Stomach smooth muscle (tissue), 2 donors: ENCODE measurements at regions not wholly inside any gene's neighbourhood (a gene's known extent, or its start where the extent isn't known, plus 50 kb on each side); places are given as distances from the start of the nearest gene placed in this dataset.
"Not testable (repeated sequence)": the region's sequence is repeated elsewhere in the genome, so short reads cannot be mapped to it uniquely, and the experiment has no call there.

Source experiments
- H3K27ac ChIP-seq: one replicate; pipeline ENCODE4 v1.7.0; 2013; ENCODE audit warnings: mild to moderate bottlenecking, low read length, inconsistent platforms
- H3K27me3 ChIP-seq, 2 donors: one replicate each; pipeline ENCODE4 v1.7.0; 2013; ENCODE audit warnings: low read length in 2 of 2; ENCODE audit not compliant: insufficient read depth in 2 of 2, control insufficient read depth in 1 of 2
- H3K36me3 ChIP-seq, 2 donors: one replicate each; pipeline ENCODE4 v1.7.0; 2013; ENCODE audit warnings: low read length in 2 of 2; ENCODE audit not compliant: control insufficient read depth in 2 of 2, insufficient read depth in 2 of 2
- H3K4me1 ChIP-seq: one replicate; pipeline ENCODE4 v1.7.0; 2013; ENCODE audit warnings: low read length; ENCODE audit not compliant: control insufficient read depth, insufficient read depth
- H3K4me3 ChIP-seq, 2 donors: one replicate each; pipeline ENCODE4 v1.7.0; 2013; ENCODE audit warnings: low read length in 2 of 2
- H3K9ac ChIP-seq, 2 donors: one replicate each; pipeline ENCODE4 v1.7.0; 2013; ENCODE audit warnings: low read length in 2 of 2, mild to moderate bottlenecking in 1 of 2
- H3K9me3 ChIP-seq, 2 donors: one replicate each; pipeline ENCODE4 v1.7.0; 2013; ENCODE audit warnings: low read length in 2 of 2; ENCODE audit not compliant: control insufficient read depth in 2 of 2
- donor health status: healthy.
- donor health status: Pancreatic carcinoma.

DNA sequence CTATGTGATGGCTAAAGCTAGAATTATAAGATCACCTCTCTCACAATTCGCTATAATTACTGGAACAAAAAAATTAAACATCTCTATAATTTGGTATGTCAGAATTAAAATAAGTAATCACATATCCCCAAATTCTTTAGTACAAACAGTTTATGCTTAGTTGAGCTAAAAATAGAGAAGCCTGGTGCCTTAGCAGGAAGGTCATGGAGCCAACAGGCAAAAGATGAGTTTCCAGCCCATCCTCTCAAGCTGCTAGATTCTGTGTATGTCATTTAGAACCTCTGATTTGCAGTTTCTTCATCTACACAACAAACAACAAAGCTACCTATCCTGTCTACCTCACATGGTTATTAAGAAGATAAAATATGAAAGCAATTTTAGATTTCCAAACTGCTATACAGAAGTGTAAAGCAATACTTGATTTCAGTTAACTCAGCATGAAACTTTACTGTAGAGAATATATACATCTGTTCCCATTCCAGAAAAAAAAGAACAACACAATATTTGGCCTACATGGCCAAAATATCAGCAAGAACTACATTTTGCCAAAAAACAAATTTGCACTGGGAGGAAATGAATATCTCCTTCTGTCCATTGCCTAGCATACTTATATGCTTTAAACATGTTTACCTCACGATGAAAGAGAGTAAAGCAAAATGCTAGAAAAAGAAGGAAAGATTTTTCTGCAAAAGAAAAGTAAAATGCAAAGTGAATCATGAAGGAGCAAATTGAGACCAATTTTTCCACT, 294.0 kb upstream of the MIR17HG start:
- peaks cover 3 to 5% of the 10 kb centered on the region in 2 donors for H3K9me3 ChIP-seq
- H3K36me3 ChIP-seq: no peaks in the 10 kb centered on the region
- H3K4me3 ChIP-seq: no peak overlapping the region
- no peak overlapping the region for H3K27ac ChIP-seq
- H3K27me3 ChIP-seq: no peaks in the 10 kb centered on the region
- H3K9ac ChIP-seq: no peak overlapping the region
- no peaks in the 10 kb centered on the region for H3K4me1 ChIP-seq

DNA sequence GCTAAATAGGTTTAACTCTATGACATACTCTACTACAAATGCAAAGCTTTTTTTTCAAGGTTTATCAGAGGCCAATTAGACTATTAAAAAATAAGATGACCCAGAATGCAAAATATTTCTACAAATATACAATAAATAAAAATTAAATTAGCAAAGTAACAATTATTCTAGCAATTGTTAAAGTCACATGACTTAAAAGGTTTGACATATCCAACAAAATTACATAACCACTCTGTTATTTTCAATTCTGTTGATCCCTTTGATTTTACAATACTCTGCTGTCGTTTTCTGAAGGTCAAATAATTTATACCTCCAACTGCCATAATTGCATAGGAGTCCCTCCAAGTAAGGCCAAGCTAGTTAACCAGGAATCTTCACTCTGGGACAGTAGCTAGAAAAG, 292.6 kb upstream of the MIR17HG start:
- H3K4me3 ChIP-seq: no peak overlapping the region
- no peaks in the 10 kb centered on the region for H3K4me1 ChIP-seq
- no peaks in the 10 kb centered on the region for H3K36me3 ChIP-seq
- H3K9me3 ChIP-seq: peaks cover 3 to 5% of the 10 kb centered on the region in 2 donors
- H3K27ac ChIP-seq: no peak overlapping the region
- H3K27me3 ChIP-seq: no peaks in the 10 kb centered on the region
- no peak overlapping the region for H3K9ac ChIP-seq

DNA sequence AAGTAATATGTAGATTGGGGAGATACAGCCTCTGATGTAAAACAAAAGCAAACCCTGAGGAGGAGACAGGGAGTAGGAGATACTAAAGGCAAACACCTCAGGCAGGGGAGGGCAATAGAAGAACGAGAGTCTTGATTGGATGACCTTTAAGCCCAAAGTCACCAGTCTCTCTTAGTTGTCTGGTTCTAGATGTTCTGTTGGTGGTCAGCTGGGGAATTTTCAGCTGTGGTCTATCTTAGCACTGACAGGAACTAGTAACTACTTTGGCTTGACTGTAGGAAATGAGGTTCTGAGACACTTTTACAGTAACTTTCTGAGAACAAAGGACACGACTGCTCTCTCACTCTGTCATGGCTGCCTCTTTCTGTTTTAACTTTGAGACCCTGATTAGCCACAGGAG, 290.7 kb upstream of the MIR17HG start:
- Histone ChIP-seq H3K9ac (no peak overlapping the region), H3K36me3 (no peaks in the 10 kb centered on the region), H3K4me1 (no peaks in the 10 kb centered on the region), H3K9me3 (peaks cover 3 to 5% of the 10 kb centered on the region in 2 donors), H3K4me3 (no peak overlapping the region), H3K27ac (no peak overlapping the region), H3K27me3 (no peaks in the 10 kb centered on the region)

DNA sequence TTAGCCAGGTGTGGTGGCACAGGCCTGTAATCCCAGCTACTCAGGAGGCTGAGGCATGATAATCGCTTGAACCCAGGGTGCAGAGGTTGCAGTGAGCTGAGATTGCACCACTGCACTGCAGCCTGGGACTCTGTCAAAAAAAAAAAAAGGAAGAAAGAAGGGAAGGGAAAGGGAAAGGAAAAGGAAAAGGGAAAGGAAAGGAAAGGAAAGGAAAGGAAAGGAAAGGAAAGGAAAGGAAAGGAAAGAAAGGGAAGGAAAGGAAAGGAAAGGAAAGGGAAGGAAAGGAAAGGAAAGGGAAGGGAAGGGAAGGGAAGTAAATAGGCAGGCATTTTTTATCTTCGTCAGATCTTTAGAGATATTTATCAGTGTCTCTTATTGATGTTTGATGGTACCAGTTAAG, 290.0 kb upstream of the MIR17HG start:
- H3K4me1 ChIP-seq, H3K9ac ChIP-seq, H3K27me3 ChIP-seq, H3K4me3 ChIP-seq, H3K27ac ChIP-seq, H3K9me3 ChIP-seq, H3K36me3 ChIP-seq: not testable (repeated sequence)

DNA sequence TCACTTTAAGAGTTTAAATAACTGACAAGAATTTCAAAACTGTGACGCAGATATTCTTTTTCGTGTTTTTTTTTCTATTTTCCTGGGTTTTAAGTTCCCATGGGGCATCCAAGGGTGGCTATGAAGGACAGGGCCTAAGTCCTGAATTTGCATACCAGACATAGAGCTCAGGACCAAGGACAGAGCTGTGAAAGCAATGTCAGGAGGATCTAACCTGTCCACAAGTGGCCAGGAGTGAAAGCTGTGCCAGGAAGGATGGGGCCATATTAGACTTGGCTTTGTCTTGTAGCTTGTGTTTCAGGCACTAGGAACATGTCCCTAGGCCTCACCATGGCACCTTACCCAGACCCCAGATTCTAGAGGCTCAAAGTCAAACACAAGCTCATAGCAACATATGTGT, 289.4 kb upstream of the MIR17HG start:
- Histone ChIP-seq H3K36me3 (no peaks in the 10 kb centered on the region), H3K4me3 (no peak overlapping the region), H3K4me1 (no peaks in the 10 kb centered on the region), H3K9me3 (peaks cover 3 to 5% of the 10 kb centered on the region in 2 donors), H3K9ac (no peak overlapping the region), H3K27ac (no peak overlapping the region), H3K27me3 (no peaks in the 10 kb centered on the region)

DNA sequence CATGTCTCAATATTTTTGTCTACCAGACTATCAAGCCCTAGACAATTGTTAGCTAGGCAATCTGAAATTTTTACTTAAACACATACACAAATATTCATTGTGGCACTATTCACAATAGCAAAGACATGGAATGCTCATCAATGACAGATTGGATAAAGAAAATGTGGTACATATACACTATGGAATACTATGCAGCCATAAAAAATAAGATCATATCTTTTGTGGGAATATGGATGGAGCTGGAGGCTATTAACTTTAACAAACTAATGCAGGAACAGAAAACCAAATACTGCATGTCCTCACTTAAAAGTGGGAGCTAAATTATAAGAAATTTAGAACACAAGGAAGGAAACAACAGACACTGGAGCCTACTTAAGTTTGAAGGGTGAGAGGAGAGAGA, 288.6 kb upstream of the MIR17HG start:
- Histone ChIP-seq H3K9ac (no peak overlapping the region), H3K27ac (no peak overlapping the region), H3K4me1 (no peaks in the 10 kb centered on the region), H3K27me3 (no peaks in the 10 kb centered on the region), H3K36me3 (no peaks in the 10 kb centered on the region), H3K4me3 (no peak overlapping the region), H3K9me3 (peaks cover 3 to 5% of the 10 kb centered on the region in 2 donors)

DNA sequence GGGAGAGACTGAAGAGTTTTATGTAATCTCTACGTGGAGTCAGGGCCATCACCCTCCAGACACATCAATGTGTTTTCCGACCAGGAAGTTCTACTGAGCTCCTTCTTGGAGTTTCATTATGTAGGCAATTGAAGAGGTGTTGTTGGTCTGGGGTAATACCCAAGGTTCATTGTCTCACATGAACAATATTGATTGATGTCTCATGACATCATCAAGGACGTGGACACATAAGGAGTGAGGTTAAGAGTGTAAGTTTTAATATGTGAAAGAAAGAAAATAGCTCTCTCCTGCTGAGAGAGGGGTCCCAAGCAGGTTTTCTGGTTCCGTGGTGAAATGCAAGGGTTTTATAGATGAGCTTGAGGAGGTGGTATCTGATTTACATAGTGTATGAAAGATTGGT, 280.7 kb upstream of the MIR17HG start:
- Histone ChIP-seq H3K27ac (no peak overlapping the region), H3K4me3 (no peak overlapping the region), H3K9me3 (no peaks in the 10 kb centered on the region), H3K9ac (no peak overlapping the region), H3K27me3 (no peaks in the 10 kb centered on the region), H3K36me3 (no peaks in the 10 kb centered on the region), H3K4me1 (no peaks in the 10 kb centered on the region)

DNA sequence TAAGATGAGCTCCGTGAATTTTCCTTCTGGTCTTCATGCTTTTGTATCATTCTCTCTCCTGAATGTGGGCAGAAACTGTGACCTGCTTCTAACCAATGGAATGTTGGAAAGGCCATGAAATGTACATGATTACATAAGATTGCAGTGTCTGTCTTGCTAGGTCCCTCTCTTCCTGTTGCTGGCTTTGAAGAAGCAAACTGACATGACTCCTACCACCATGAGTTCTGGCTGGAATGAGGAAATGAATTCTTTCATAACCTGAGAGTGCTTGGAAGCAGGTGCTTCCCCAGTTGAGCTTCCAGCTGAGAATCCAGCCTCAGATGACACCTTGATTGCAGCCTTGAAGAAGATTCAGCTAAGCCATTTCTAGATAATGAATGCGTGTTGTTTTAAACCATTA, 275.0 kb upstream of the MIR17HG start:
- Histone ChIP-seq H3K27ac (no peak overlapping the region), H3K9ac (no peak overlapping the region), H3K27me3 (no peaks in the 10 kb centered on the region)

DNA sequence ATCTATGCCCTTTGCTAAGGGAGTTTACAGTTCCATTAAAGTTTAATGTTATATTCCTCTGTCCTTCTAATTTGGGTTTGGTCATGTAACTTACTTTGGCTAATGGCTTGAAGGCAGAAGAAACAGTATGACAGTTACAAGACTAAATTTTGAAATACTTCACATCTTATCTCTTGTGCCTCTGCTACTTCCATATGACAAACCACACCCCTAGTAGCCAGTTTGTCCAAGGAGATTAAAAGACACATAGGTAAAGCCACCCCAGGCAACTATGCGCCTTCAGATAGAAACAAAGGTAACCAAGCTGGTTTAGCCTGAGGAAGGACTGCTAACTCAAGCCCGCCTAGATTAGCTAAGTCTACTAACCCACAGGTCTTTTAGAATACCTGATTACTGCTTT, 273.4 kb upstream of the MIR17HG start:
- no peaks in the 10 kb centered on the region for H3K36me3 ChIP-seq
- H3K27me3 ChIP-seq: no peaks in the 10 kb centered on the region
- no peak overlapping the region for H3K4me3 ChIP-seq
- H3K27ac ChIP-seq: no peak overlapping the region
- H3K9me3 ChIP-seq: no peaks in the 10 kb centered on the region
- no peaks in the 10 kb centered on the region for H3K4me1 ChIP-seq
- H3K9ac ChIP-seq: no peak overlapping the region

More for the DNA sequence above, 275.0 kb upstream of the MIR17HG start:
- no peaks in the 10 kb centered on the region for H3K4me1 ChIP-seq
- no peaks in the 10 kb centered on the region for H3K9me3 ChIP-seq
- H3K36me3 ChIP-seq: no peaks in the 10 kb centered on the region
- no peak overlapping the region for H3K4me3 ChIP-seq

DNA sequence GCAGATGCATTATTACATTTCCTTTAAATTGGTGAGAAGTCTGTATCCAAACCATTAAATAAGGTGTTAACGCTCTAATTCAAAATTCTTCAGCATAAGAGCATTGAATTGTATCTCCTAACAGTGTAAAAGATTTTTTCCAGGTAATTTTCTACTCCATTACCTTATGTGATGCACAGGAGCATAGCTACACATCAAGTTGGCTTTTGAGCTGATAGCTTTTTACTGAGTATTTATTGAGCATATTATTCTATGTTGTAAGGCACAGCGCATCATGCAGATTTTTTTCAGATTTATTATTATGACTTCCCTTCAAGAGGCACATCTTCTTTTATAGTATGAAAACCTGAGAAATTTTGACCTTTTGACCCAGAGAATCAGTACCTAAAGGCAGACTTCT, 270.7 kb upstream of the MIR17HG start:
- Histone ChIP-seq H3K9me3 (no peaks in the 10 kb centered on the region), H3K27me3 (no peaks in the 10 kb centered on the region), H3K4me3 (no peak overlapping the region), H3K27ac (no peak overlapping the region), H3K36me3 (no peaks in the 10 kb centered on the region), H3K9ac (no peak overlapping the region), H3K4me1 (no peaks in the 10 kb centered on the region)

DNA sequence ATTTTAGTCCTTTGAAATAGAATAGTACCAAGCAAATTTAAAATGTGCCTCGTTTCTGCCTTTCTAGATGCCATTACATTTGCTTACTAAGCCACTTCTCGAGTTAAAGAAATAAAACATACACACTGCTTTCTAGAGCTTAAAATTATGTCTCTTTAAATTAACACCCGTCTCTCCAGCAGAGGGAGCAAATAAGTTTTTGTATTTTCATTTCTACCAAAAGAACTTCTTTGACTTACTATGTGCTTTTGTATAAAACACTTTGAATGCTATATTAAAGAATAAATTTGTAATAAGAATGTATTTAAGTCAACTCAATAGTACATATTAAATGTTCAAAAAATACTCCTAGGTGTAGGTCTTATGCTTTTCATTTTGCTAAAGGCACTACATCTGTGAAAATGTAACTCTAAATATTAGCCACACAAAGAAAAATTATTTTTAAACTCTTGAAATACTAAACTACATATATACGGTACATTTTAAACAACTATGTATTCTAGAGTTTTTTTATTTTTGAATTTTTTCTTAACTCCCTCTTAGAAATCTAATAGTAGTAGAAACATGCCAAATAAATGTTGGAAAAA, 269.3 kb upstream of the MIR17HG start:
- Histone ChIP-seq H3K4me3 (no peak overlapping the region), H3K27ac (no peak overlapping the region), H3K36me3 (no peaks in the 10 kb centered on the region), H3K27me3 (no peaks in the 10 kb centered on the region), H3K9ac (no peak overlapping the region), H3K9me3 (no peaks in the 10 kb centered on the region), H3K4me1 (no peaks in the 10 kb centered on the region)
